ENCODE measurements at regions not wholly inside any gene's neighbourhood (a gene's known extent, or its start where the extent isn't known, plus 50 kb on each side); places are given as distances from the start of the nearest gene placed in this dataset.
A peak's percentile ranks its signal among the peaks of the same experiment; 100 is the strongest.

DNA sequence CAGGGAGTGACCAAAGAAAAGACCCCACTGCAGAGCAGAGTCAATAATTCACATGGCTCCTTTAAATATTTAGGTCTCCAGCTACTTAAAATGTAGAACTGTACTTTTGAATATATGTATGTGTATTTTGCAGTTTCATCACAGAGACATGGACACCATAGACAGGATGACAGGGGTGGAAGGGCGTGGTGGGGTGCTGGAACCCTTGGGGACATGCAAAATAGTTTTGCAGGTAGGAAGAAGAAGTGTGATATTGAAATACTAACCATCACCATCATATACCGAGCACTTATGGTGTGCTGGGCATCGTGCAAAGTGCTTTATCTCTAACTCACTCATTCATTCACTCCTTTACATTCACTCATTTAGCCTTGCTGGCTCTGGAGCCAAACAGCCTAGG is 72.5 kb upstream of the IGSF21 start:
- no peaks in the 10 kb centered on the region for H4K20me1 ChIP-seq (ENCODE audit: insufficient read depth, low read length)
- no peaks in the 10 kb centered on the region for H3K4me1 ChIP-seq (ENCODE audit: control insufficient read depth in 1 of 2, insufficient read depth in 2 of 2, low read length in 2 of 2)
- H3K9me3 ChIP-seq (replicated peaks in 1 of 2; ENCODE audit: control insufficient read depth in 1 of 2, insufficient read depth in 1 of 2, low read length in 2 of 2) = no peaks in the 10 kb centered on the region
- no peak for DNase-seq
- H2AFZ ChIP-seq (ENCODE audit: insufficient read depth, low read depth, low read length, poor library complexity, severe bottlenecking) = no peak overlapping the region
- Mint-ChIP-seq H3K9me3 (no peaks in the 10 kb centered on the region), H3K36me3 (no peaks in the 10 kb centered on the region), H3K4me3 (no peak overlapping the region), H3K27me3 (ENCODE audit: low read depth in 3 of 3) (peaks cover 1 to 7% (median 3%) of the 10 kb centered on the region in 3 donors), H3K4me1 (no peaks in the 10 kb centered on the region), H3K27ac (peak overlapping the region in 1 of 7 donors; percentile 10)
- H3K36me3 ChIP-seq (replicated peaks in 1 of 2; ENCODE audit: control insufficient read depth in 1 of 2, insufficient read depth in 2 of 2, low read length in 2 of 2) = no peaks in the 10 kb centered on the region
- intact Hi-C loops (cut with micrococcal nuclease) = no loop called here
- TF ChIP-seq, protein P1, sequence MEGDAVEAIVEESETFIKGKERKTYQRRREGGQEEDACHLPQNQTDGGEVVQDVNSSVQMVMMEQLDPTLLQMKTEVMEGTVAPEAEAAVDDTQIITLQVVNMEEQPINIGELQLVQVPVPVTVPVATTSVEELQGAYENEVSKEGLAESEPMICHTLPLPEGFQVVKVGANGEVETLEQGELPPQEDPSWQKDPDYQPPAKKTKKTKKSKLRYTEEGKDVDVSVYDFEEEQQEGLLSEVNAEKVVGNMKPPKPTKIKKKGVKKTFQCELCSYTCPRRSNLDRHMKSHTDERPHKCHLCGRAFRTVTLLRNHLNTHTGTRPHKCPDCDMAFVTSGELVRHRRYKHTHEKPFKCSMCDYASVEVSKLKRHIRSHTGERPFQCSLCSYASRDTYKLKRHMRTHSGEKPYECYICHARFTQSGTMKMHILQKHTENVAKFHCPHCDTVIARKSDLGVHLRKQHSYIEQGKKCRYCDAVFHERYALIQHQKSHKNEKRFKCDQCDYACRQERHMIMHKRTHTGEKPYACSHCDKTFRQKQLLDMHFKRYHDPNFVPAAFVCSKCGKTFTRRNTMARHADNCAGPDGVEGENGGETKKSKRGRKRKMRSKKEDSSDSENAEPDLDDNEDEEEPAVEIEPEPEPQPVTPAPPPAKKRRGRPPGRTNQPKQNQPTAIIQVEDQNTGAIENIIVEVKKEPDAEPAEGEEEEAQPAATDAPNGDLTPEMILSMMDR (IDR thresholded peaks at IDR 0.05) = no peak
- H3K27ac ChIP-seq (ENCODE audit: low read depth in 1 of 2, low read length in 2 of 2) = no peak overlapping the region
- WGBS (ENCODE audit: insufficient coverage) = 100% methylated on average over 1 of the region's 3 CpGs
- no peaks in the 10 kb centered on the region for H3K79me2 ChIP-seq (ENCODE audit: insufficient read depth, low read length)
- no peak overlapping the region for H3K9ac ChIP-seq (ENCODE audit: insufficient read depth, low read length, poor library complexity, severe bottlenecking)
- H3K4me3 ChIP-seq (replicated peaks in 1 of 3; ENCODE audit: low read depth in 2 of 3, low read length in 3 of 3) = no peak overlapping the region
- H3K27me3 ChIP-seq (ENCODE audit: control insufficient read depth in 2 of 2, insufficient read depth in 2 of 2, low read length in 2 of 2) = no peaks in the 10 kb centered on the region
- H3K4me2 ChIP-seq (replicated peaks; ENCODE audit: extremely low read depth, low read length, poor library complexity, severe bottlenecking) = no peak overlapping the region

DNA sequence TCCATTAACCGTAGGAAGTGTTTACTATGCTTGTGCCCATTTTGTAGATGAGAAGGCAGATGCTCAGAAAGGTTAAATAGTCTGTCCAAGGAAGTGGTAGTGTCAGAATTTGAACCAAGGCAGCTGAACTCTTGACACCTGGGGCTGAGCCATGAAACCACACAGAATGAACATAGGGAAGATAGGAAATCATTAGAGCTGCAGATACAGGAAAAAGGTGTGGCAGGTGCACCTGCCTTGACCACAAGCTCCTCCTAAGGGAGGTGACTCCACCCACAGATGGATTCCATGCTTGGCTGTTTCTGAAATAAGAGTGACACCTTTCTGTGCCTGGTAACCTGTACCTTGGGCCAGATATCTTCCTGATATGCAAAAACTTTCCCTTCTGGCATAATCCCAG is 69.9 kb upstream of the IGSF21 start:
- Mint-ChIP-seq H3K9me3 (no peaks in the 10 kb centered on the region), H3K4me1 (no peaks in the 10 kb centered on the region), H3K27ac (no peak overlapping the region), H3K36me3 (no peaks in the 10 kb centered on the region), H3K27me3 (ENCODE audit: low read depth in 3 of 3) (peaks cover 0 to 7% (median 3%) of the 10 kb centered on the region in 3 donors), H3K4me3 (no peak overlapping the region)
- no peak overlapping the region for H3K4me3 ChIP-seq (replicated peaks in 1 of 3; ENCODE audit: low read depth in 2 of 3, low read length in 3 of 3)
- TF ChIP-seq, protein P1 (IDR thresholded peaks at IDR 0.05) = no peak
- no peak for DNase-seq
- H3K27ac ChIP-seq (ENCODE audit: low read depth in 1 of 2, low read length in 2 of 2) = no peak overlapping the region
- H4K20me1 ChIP-seq (ENCODE audit: insufficient read depth, low read length) = no peaks in the 10 kb centered on the region
- no peak overlapping the region for H3K4me2 ChIP-seq (replicated peaks; ENCODE audit: extremely low read depth, low read length, poor library complexity, severe bottlenecking)
- no peaks in the 10 kb centered on the region for H3K36me3 ChIP-seq (replicated peaks in 1 of 2; ENCODE audit: control insufficient read depth in 1 of 2, insufficient read depth in 2 of 2, low read length in 2 of 2)
- no peaks in the 10 kb centered on the region for H3K79me2 ChIP-seq (ENCODE audit: insufficient read depth, low read length)
- no CpG with 5 or more reads among the region's 1 CpG for WGBS (ENCODE audit: insufficient coverage)
- no peak overlapping the region for H3K9ac ChIP-seq (ENCODE audit: insufficient read depth, low read length, poor library complexity, severe bottlenecking)
- no peaks in the 10 kb centered on the region for H3K9me3 ChIP-seq (replicated peaks in 1 of 2; ENCODE audit: control insufficient read depth in 1 of 2, insufficient read depth in 1 of 2, low read length in 2 of 2)
- no peak overlapping the region for H2AFZ ChIP-seq (ENCODE audit: insufficient read depth, low read depth, low read length, poor library complexity, severe bottlenecking)
- intact Hi-C loops (cut with micrococcal nuclease) = no loop called here
- no peaks in the 10 kb centered on the region for H3K4me1 ChIP-seq (ENCODE audit: control insufficient read depth in 1 of 2, insufficient read depth in 2 of 2, low read length in 2 of 2)
- no peaks in the 10 kb centered on the region for H3K27me3 ChIP-seq (ENCODE audit: control insufficient read depth in 2 of 2, insufficient read depth in 2 of 2, low read length in 2 of 2)

All from CD14-positive monocyte (primary cell).